ENCODE measurements at regions not wholly inside any gene's neighbourhood (a gene's known extent, or its start where the extent isn't known, plus 50 kb on each side); places are given as distances from the start of the nearest gene placed in this dataset.
A peak's percentile ranks its signal among the peaks of the same experiment; 100 is the strongest.

GRCh38 chr6:168249746-168250145 is 69.8 kb downstream of the DACT2 start:
- Mint-ChIP-seq H3K4me3 (ENCODE audit: unreplicated experiment) (no peak overlapping the region), H3K27me3 (ENCODE audit: insufficient read depth, unreplicated experiment) (no peaks in the 10 kb centered on the region), H3K4me1 (ENCODE audit: low read depth, unreplicated experiment) (peaks cover 15% of the 10 kb centered on the region), H3K27ac (ENCODE audit: unreplicated experiment) (no peak overlapping the region), H3K9me3 (ENCODE audit: unreplicated experiment) (no peaks in the 10 kb centered on the region), H3K36me3 (ENCODE audit: insufficient read depth, unreplicated experiment) (no peaks in the 10 kb centered on the region)
- no peaks in the 10 kb centered on the region for H3K9me3 ChIP-seq
- peaks cover 31% of the 10 kb centered on the region for H3K4me1 ChIP-seq
- no TSS peak for BruUV-seq (replicated peaks)
- intact Hi-C loops (cut with micrococcal nuclease; ENCODE audit: unreplicated experiment), result no loop called here
- H3K36me3 ChIP-seq (ENCODE audit: control insufficient read depth, insufficient read depth, low read length), result no peaks in the 10 kb centered on the region
- no peak overlapping the region for H3K4me3 ChIP-seq (ENCODE audit: low read depth, low read length)
- no peak for DNase-seq
- POLR2A ChIA-PET, result no interaction called here
- TF ChIP-seq, protein P1, sequence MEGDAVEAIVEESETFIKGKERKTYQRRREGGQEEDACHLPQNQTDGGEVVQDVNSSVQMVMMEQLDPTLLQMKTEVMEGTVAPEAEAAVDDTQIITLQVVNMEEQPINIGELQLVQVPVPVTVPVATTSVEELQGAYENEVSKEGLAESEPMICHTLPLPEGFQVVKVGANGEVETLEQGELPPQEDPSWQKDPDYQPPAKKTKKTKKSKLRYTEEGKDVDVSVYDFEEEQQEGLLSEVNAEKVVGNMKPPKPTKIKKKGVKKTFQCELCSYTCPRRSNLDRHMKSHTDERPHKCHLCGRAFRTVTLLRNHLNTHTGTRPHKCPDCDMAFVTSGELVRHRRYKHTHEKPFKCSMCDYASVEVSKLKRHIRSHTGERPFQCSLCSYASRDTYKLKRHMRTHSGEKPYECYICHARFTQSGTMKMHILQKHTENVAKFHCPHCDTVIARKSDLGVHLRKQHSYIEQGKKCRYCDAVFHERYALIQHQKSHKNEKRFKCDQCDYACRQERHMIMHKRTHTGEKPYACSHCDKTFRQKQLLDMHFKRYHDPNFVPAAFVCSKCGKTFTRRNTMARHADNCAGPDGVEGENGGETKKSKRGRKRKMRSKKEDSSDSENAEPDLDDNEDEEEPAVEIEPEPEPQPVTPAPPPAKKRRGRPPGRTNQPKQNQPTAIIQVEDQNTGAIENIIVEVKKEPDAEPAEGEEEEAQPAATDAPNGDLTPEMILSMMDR (IDR thresholded peaks at IDR 0.05; ENCODE audit: insufficient read depth in 1 of 2, low read depth in 1 of 2, low read length in 1 of 2, severe bottlenecking in 1 of 2, unreplicated experiment in 1 of 2), result no peak
- CTCF ChIA-PET, result no interaction called here
- no peaks in the 10 kb centered on the region for H3K27me3 ChIP-seq (replicated peaks; ENCODE audit: control insufficient read depth, insufficient read depth, low read length)

DNA sequence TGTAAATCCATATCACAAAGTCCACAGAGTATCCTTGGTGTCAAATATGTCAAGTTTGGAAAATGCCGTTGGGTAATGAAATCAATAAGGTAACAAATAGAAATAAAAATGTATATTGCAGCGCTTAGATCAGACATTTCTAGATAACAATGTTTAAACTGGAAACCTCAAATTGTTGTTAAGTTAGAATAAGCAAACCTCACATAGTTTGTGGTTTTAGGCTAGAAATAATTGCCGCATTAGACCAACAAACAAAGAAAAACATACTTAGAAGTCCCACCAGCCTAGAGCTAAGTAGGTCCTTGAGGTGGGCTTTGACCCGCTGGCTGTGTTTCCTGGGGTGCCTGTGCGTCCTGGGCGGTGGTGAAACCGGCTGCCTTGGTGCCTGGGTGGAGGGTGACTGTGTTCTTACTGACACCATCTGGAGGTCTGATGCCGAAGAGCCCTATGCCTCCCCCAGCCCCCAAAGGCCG is 71.4 kb downstream of the DACT2 start:
- Histone ChIP-seq H3K27me3 (replicated peaks; ENCODE audit: control insufficient read depth, insufficient read depth, low read length) (no peaks in the 10 kb centered on the region), H3K4me3 (ENCODE audit: low read depth, low read length) (no peak overlapping the region), H3K36me3 (ENCODE audit: control insufficient read depth, insufficient read depth, low read length) (no peaks in the 10 kb centered on the region), H3K9me3 (no peaks in the 10 kb centered on the region), H3K4me1 (peaks cover 31% of the 10 kb centered on the region)
- CTCF ChIA-PET, result interaction anchor here (0.5 kb wide), 1 partner anchor 116 kb away, joined by 17 read pairs; no protein-coding TSS in a partner anchor
- intact Hi-C loops (cut with micrococcal nuclease; ENCODE audit: unreplicated experiment), result no loop called here
- no TSS peak for BruUV-seq (replicated peaks)
- no peak for DNase-seq
- Mint-ChIP-seq H3K4me1 (ENCODE audit: low read depth, unreplicated experiment) (peaks cover 15% of the 10 kb centered on the region), H3K27ac (ENCODE audit: unreplicated experiment) (no peak overlapping the region), H3K27me3 (ENCODE audit: insufficient read depth, unreplicated experiment) (no peaks in the 10 kb centered on the region), H3K9me3 (ENCODE audit: unreplicated experiment) (no peaks in the 10 kb centered on the region), H3K36me3 (ENCODE audit: insufficient read depth, unreplicated experiment) (no peaks in the 10 kb centered on the region), H3K4me3 (ENCODE audit: unreplicated experiment) (no peak overlapping the region)
- POLR2A ChIA-PET, result no interaction called here
- TF ChIP-seq, protein P1 (IDR thresholded peaks at IDR 0.05; ENCODE audit: insufficient read depth in 1 of 2, low read depth in 1 of 2, low read length in 1 of 2, severe bottlenecking in 1 of 2, unreplicated experiment in 1 of 2), result no peak

GRCh38 chr6:168247443-168248147 is 72.0 kb downstream of the DACT2 start:
- no peaks in the 10 kb centered on the region for H3K27me3 Mint-ChIP-seq (ENCODE audit: insufficient read depth, unreplicated experiment)
- CTCF ChIA-PET, result interaction anchor here (0.5 kb wide), 1 partner anchor 116 kb away, joined by 17 read pairs; no protein-coding TSS in a partner anchor
- intact Hi-C loops (cut with micrococcal nuclease; ENCODE audit: unreplicated experiment), result no loop called here

More at GRCh38 chr6:168247443-168248147, 72.0 kb downstream of the DACT2 start:
- Histone ChIP-seq H3K9me3 (no peaks in the 10 kb centered on the region), H3K36me3 (ENCODE audit: control insufficient read depth, insufficient read depth, low read length) (no peaks in the 10 kb centered on the region), H3K4me1 (peaks cover 31% of the 10 kb centered on the region), H3K4me3 (ENCODE audit: low read depth, low read length) (no peak overlapping the region), H3K27me3 (replicated peaks; ENCODE audit: control insufficient read depth, insufficient read depth, low read length) (no peaks in the 10 kb centered on the region)
- TF ChIP-seq, protein P1 (IDR thresholded peaks at IDR 0.05; ENCODE audit: insufficient read depth in 1 of 2, low read depth in 1 of 2, low read length in 1 of 2, severe bottlenecking in 1 of 2, unreplicated experiment in 1 of 2), result no peak
- H3K4me3 Mint-ChIP-seq (ENCODE audit: unreplicated experiment), result peak overlapping the region; percentile 20
- no peak overlapping the region for H3K27ac Mint-ChIP-seq (ENCODE audit: unreplicated experiment)
- POLR2A ChIA-PET, result no interaction called here
- no peak for DNase-seq
- peaks cover 15% of the 10 kb centered on the region for H3K4me1 Mint-ChIP-seq (ENCODE audit: low read depth, unreplicated experiment)
- no peaks in the 10 kb centered on the region for H3K9me3 Mint-ChIP-seq (ENCODE audit: unreplicated experiment)
- H3K36me3 Mint-ChIP-seq (ENCODE audit: insufficient read depth, unreplicated experiment), result no peaks in the 10 kb centered on the region
- no TSS peak for BruUV-seq (replicated peaks)

Data from Caco-2 (cell line).